ENCODE measurements at regions not wholly inside any gene's neighbourhood (a gene's known extent, or its start where the extent isn't known, plus 50 kb on each side); places are given as distances from the start of the nearest gene placed in this dataset.

- TF ChIP-seq POLR2AphosphoS5 (IDR thresholded peaks at IDR 0.05) (no peak), POLR2A (IDR thresholded peaks at IDR 0.05) (no peak)
- TF ChIP-seq, protein P1, sequence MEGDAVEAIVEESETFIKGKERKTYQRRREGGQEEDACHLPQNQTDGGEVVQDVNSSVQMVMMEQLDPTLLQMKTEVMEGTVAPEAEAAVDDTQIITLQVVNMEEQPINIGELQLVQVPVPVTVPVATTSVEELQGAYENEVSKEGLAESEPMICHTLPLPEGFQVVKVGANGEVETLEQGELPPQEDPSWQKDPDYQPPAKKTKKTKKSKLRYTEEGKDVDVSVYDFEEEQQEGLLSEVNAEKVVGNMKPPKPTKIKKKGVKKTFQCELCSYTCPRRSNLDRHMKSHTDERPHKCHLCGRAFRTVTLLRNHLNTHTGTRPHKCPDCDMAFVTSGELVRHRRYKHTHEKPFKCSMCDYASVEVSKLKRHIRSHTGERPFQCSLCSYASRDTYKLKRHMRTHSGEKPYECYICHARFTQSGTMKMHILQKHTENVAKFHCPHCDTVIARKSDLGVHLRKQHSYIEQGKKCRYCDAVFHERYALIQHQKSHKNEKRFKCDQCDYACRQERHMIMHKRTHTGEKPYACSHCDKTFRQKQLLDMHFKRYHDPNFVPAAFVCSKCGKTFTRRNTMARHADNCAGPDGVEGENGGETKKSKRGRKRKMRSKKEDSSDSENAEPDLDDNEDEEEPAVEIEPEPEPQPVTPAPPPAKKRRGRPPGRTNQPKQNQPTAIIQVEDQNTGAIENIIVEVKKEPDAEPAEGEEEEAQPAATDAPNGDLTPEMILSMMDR (IDR thresholded peaks at IDR 0.05), result no peak
These were observed 107.7 kb downstream of the HNMT start for GRCh38 chr2:138071720-138072719.
